SK-N-SH (cell line): ENCODE measurements at regions not wholly inside any gene's neighbourhood (a gene's known extent, or its start where the extent isn't known, plus 50 kb on each side); places are given as distances from the start of the nearest gene placed in this dataset.

Source experiments
- EP300 ChIP-seq, 2 experiments: IDR thresholded peaks; 2 replicates each; pipeline versions ENCODE4 v1.4.0 to v1.6.1; 2012; ENCODE audit warnings: borderline replicate concordance in 1 of 2, low read depth in 1 of 2, low read length in 1 of 2
- EZH2phosphoT487 ChIP-seq: fragments of 200-600 bp; sonication (generic); IDR thresholded peaks from 2 replicates; pipeline ENCODE4 v1.6.1; 2017; ENCODE audit warnings: low read depth, mixed run types, mild to moderate bottlenecking, antibody characterized with exemption, moderate library complexity, borderline replicate concordance
- GABPA ChIP-seq: IDR thresholded peaks from 2 replicates; pipeline ENCODE4 v1.4.0; 2012; ENCODE audit warnings: low read depth, mild to moderate bottlenecking
- MXI1 ChIP-seq: IDR thresholded peaks from 2 replicates; pipeline ENCODE4 v1.6.1; 2012; ENCODE audit warnings: mild to moderate bottlenecking, low read depth, low read length, improper control_type of control experiment
- SIN3A ChIP-seq: IDR thresholded peaks from 2 replicates; pipeline ENCODE4 v1.6.1; 2012; ENCODE audit warnings: low read depth, mild to moderate bottlenecking, low read length, moderate library complexity, borderline replicate concordance
- USF2 ChIP-seq: fragments of 150-350 bp; IDR thresholded peaks from 2 replicates; pipeline ENCODE4 v1.6.1; 2017; ENCODE audit warnings: antibody characterized with exemption, low read length, low read depth, borderline replicate concordance
- YY1 ChIP-seq: IDR thresholded peaks from 2 replicates; pipeline ENCODE4 v1.4.0; 2012; ENCODE audit warnings: low read depth, mild to moderate bottlenecking
- TF ChIP-seq, protein P1 (sequence below): IDR thresholded peaks from 2 replicates; pipeline ENCODE4 v1.4.0; 2012; ENCODE audit warnings: low read depth, borderline replicate concordance
- TF ChIP-seq, protein P2 (sequence below): fragments of 200-600 bp; sonication (generic); IDR thresholded peaks from 2 replicates; pipeline ENCODE4 v1.6.1; 2017; ENCODE audit warnings: antibody characterized with exemption, mild to moderate bottlenecking, moderate library complexity

- TF ChIP-seq, protein P1, sequence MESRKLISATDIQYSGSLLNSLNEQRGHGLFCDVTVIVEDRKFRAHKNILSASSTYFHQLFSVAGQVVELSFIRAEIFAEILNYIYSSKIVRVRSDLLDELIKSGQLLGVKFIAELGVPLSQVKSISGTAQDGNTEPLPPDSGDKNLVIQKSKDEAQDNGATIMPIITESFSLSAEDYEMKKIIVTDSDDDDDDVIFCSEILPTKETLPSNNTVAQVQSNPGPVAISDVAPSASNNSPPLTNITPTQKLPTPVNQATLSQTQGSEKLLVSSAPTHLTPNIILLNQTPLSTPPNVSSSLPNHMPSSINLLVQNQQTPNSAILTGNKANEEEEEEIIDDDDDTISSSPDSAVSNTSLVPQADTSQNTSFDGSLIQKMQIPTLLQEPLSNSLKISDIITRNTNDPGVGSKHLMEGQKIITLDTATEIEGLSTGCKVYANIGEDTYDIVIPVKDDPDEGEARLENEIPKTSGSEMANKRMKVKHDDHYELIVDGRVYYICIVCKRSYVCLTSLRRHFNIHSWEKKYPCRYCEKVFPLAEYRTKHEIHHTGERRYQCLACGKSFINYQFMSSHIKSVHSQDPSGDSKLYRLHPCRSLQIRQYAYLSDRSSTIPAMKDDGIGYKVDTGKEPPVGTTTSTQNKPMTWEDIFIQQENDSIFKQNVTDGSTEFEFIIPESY = no peak
- TF ChIP-seq, protein P2, sequence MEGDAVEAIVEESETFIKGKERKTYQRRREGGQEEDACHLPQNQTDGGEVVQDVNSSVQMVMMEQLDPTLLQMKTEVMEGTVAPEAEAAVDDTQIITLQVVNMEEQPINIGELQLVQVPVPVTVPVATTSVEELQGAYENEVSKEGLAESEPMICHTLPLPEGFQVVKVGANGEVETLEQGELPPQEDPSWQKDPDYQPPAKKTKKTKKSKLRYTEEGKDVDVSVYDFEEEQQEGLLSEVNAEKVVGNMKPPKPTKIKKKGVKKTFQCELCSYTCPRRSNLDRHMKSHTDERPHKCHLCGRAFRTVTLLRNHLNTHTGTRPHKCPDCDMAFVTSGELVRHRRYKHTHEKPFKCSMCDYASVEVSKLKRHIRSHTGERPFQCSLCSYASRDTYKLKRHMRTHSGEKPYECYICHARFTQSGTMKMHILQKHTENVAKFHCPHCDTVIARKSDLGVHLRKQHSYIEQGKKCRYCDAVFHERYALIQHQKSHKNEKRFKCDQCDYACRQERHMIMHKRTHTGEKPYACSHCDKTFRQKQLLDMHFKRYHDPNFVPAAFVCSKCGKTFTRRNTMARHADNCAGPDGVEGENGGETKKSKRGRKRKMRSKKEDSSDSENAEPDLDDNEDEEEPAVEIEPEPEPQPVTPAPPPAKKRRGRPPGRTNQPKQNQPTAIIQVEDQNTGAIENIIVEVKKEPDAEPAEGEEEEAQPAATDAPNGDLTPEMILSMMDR = no peak
- TF ChIP-seq GABPA = no peak
- TF ChIP-seq EZH2phosphoT487 = no peak
- TF ChIP-seq MXI1 = no peak
- no peak for TF ChIP-seq EP300 (IDR thresholded peaks at IDR 0.05; ENCODE audit: borderline replicate concordance in 1 of 2, low read depth in 1 of 2, low read length in 1 of 2)
- no peak for TF ChIP-seq SIN3A
- no peak for TF ChIP-seq YY1
- no peak for TF ChIP-seq USF2
Measured at GRCh38 chr15:97902140-97902780, 58.2 kb upstream of the ARRDC4 start.
